ENCODE measurements at regions not wholly inside any gene's neighbourhood (a gene's known extent, or its start where the extent isn't known, plus 50 kb on each side); places are given as distances from the start of the nearest gene placed in this dataset.

DNA sequence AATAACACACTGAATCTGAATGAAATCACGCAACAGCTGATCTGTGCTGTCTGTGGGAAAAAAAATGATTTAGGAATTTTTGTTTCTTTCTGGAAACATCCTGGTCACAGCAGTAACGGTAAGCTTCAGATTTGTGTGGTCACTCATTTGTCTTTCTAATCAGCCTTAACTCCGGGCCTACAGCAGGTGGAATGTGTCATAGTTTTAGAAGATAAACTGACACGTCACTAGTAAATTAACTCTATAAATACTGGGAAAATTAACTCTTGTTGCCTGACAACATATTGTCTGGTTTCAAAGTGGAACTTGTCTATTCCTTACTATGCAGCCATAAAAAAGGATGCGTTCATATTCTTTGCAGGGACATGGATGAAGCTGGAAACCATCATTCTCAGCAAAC lies 58.1 kb upstream of the NCK2 start:
- dilution Hi-C loops (cut with MboI; ENCODE audit: extremely low pct_ligation_motif_present, low sequenced_read_pairs) = no loop called here
- H3K4me1 ChIP-seq (ENCODE audit: control insufficient read depth, extremely low read depth, insufficient read depth, low read length) = no peaks in the 10 kb centered on the region
- H3K4me3 ChIP-seq (ENCODE audit: control insufficient read depth in 2 of 3, extremely low read depth in 1 of 3, insufficient read depth in 2 of 3, low read depth in 1 of 3, low read length in 3 of 3) = no peak overlapping the region
- no peaks in the 10 kb centered on the region for H3K79me2 ChIP-seq (ENCODE audit: control insufficient read depth, insufficient read depth, low read length)
- no peak overlapping the region for H3K4me2 ChIP-seq (ENCODE audit: control insufficient read depth, extremely low read depth, insufficient read depth, low read depth, low read length)
- no peaks in the 10 kb centered on the region for H3K27me3 ChIP-seq (ENCODE audit: control insufficient read depth, extremely low read depth, insufficient read depth, low read length)
- FAIRE-seq (no peak), DNase-seq (ENCODE audit: low read depth, low spot score) (no peak)
- H2AFZ ChIP-seq (ENCODE audit: control insufficient read depth, low read length) = no peak overlapping the region
- H3K36me3 ChIP-seq (ENCODE audit: control insufficient read depth in 2 of 2, extremely low read depth in 1 of 2, insufficient read depth in 2 of 2, low read length in 2 of 2) = no peaks in the 10 kb centered on the region
- no peaks in the 10 kb centered on the region for H3K9me3 ChIP-seq (ENCODE audit: control insufficient read depth, low read depth, low read length)
- no peak overlapping the region for H3K27ac ChIP-seq (ENCODE audit: control insufficient read depth, insufficient read depth, low read length)
- no peaks in the 10 kb centered on the region for H3K9me1 ChIP-seq (ENCODE audit: control insufficient read depth, extremely low read depth, insufficient read depth, low read length)
- no peak overlapping the region for H3K9ac ChIP-seq (ENCODE audit: control insufficient read depth, extremely low read depth, insufficient read depth, low read length)
- TF ChIP-seq EZH2 (IDR thresholded peaks at IDR 0.05; ENCODE audit: low read length) = no peak
- TF ChIP-seq, protein P1, sequence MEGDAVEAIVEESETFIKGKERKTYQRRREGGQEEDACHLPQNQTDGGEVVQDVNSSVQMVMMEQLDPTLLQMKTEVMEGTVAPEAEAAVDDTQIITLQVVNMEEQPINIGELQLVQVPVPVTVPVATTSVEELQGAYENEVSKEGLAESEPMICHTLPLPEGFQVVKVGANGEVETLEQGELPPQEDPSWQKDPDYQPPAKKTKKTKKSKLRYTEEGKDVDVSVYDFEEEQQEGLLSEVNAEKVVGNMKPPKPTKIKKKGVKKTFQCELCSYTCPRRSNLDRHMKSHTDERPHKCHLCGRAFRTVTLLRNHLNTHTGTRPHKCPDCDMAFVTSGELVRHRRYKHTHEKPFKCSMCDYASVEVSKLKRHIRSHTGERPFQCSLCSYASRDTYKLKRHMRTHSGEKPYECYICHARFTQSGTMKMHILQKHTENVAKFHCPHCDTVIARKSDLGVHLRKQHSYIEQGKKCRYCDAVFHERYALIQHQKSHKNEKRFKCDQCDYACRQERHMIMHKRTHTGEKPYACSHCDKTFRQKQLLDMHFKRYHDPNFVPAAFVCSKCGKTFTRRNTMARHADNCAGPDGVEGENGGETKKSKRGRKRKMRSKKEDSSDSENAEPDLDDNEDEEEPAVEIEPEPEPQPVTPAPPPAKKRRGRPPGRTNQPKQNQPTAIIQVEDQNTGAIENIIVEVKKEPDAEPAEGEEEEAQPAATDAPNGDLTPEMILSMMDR (optimal IDR thresholded peaks at IDR 0.05 in 1 of 3, IDR thresholded peaks at IDR 0.05 in 1 of 3, conservative IDR thresholded peaks at IDR 0.05 in 1 of 3; ENCODE audit: extremely low read depth in 1 of 3, insufficient read depth in 2 of 3, low read length in 3 of 3) = no peak
- H4K20me1 ChIP-seq (ENCODE audit: control insufficient read depth, extremely low read depth, insufficient read depth, low read length) = no peaks in the 10 kb centered on the region

DNA sequence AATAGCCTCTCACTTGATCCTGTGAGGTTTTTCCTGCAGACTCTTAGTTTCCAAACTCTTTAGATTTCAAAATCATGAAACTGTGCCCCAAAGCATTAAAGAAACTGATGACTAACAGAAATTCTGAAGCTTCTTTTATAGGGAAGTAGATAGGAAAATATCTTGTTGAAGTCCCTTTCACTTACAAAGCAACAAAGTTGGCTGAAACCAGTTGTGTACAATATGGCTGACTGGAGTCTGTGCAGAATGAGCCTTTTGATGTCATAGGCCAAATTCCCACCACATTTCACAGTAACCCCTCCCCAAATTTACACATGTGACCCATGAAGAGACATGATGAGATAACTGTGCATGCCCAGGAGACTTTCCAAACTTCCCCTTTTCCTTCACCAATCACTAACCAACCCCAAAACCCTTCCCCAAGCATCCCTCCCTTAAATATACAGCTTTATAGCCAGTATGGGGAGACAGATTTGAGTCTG lies 61.7 kb upstream of the NCK2 start:
- Histone ChIP-seq H3K27me3 (ENCODE audit: control insufficient read depth, extremely low read depth, insufficient read depth, low read length) (no peaks in the 10 kb centered on the region), H3K79me2 (ENCODE audit: control insufficient read depth, insufficient read depth, low read length) (no peaks in the 10 kb centered on the region), H3K9me1 (ENCODE audit: control insufficient read depth, extremely low read depth, insufficient read depth, low read length) (no peaks in the 10 kb centered on the region), H3K9me3 (ENCODE audit: control insufficient read depth, low read depth, low read length) (no peaks in the 10 kb centered on the region), H3K4me2 (ENCODE audit: control insufficient read depth, extremely low read depth, insufficient read depth, low read depth, low read length) (no peak overlapping the region), H2AFZ (ENCODE audit: control insufficient read depth, low read length) (no peak overlapping the region), H3K9ac (ENCODE audit: control insufficient read depth, extremely low read depth, insufficient read depth, low read length) (no peak overlapping the region), H3K36me3 (ENCODE audit: control insufficient read depth in 2 of 2, extremely low read depth in 1 of 2, insufficient read depth in 2 of 2, low read length in 2 of 2) (no peaks in the 10 kb centered on the region), H4K20me1 (ENCODE audit: control insufficient read depth, extremely low read depth, insufficient read depth, low read length) (no peaks in the 10 kb centered on the region), H3K4me3 (ENCODE audit: control insufficient read depth in 2 of 3, extremely low read depth in 1 of 3, insufficient read depth in 2 of 3, low read depth in 1 of 3, low read length in 3 of 3) (no peak overlapping the region), H3K4me1 (ENCODE audit: control insufficient read depth, extremely low read depth, insufficient read depth, low read length) (no peaks in the 10 kb centered on the region), H3K27ac (ENCODE audit: control insufficient read depth, insufficient read depth, low read length) (no peak overlapping the region)
- no peak for TF ChIP-seq EZH2 (IDR thresholded peaks at IDR 0.05; ENCODE audit: low read length)
- TF ChIP-seq, protein P1 (optimal IDR thresholded peaks at IDR 0.05 in 1 of 3, IDR thresholded peaks at IDR 0.05 in 1 of 3, conservative IDR thresholded peaks at IDR 0.05 in 1 of 3; ENCODE audit: extremely low read depth in 1 of 3, insufficient read depth in 2 of 3, low read length in 3 of 3) = no peak
- FAIRE-seq = no peak
- no peak for DNase-seq (ENCODE audit: low read depth, low spot score)
- dilution Hi-C loops (cut with MboI; ENCODE audit: extremely low pct_ligation_motif_present, low sequenced_read_pairs) = no loop called here

Data from keratinocyte (primary cell).